Fibroblast of lung (primary cell): ENCODE measurements at regions not wholly inside any gene's neighbourhood (a gene's known extent, or its start where the extent isn't known, plus 50 kb on each side); places are given as distances from the start of the nearest gene placed in this dataset.

Source experiments
- DNase-seq, 2 donors: peaks; one replicate each; pipeline versions ENCODE4 v3.0.0 to v3.0.0-alpha.2; 2010; ENCODE audit warnings: low read depth in 2 of 2
- H2AFZ ChIP-seq: 2 replicates; pipeline ENCODE4 v1.5.1; 2012; ENCODE audit warnings: low read length, control low read depth, inconsistent platforms
- H3K27ac ChIP-seq: 2 replicates; pipeline ENCODE4 v1.5.1; 2011; ENCODE audit warnings: low read length, control low read depth; ENCODE audit not compliant: insufficient read depth
- H3K27me3 ChIP-seq: 2 replicates; pipeline ENCODE4 v1.5.1; 2011; ENCODE audit warnings: mild to moderate bottlenecking, low read length; ENCODE audit not compliant: control insufficient read depth, insufficient read depth
- H3K36me3 ChIP-seq: 2 replicates; pipeline ENCODE4 v1.5.1; 2011; ENCODE audit warnings: low read length; ENCODE audit not compliant: control insufficient read depth, insufficient read depth
- H3K4me1 ChIP-seq: 2 replicates; pipeline ENCODE4 v1.5.1; 2011; ENCODE audit warnings: low read length; ENCODE audit not compliant: control insufficient read depth, insufficient read depth; ENCODE audit errors: extremely low read depth
- H3K4me2 ChIP-seq: 2 replicates; pipeline ENCODE4 v1.5.1; 2011; ENCODE audit warnings: low read length, control low read depth; ENCODE audit not compliant: insufficient read depth; ENCODE audit errors: extremely low read depth
- H3K4me3 ChIP-seq, 4 experiments: fragments of 200-600 bp in 1 of 4; sonication (generic) in 1 of 4; replicated peaks in 1 of 4; 2 replicates each; pipeline ENCODE4 v1.5.1; 2011 to 2016; ENCODE audit warnings: low read length in 4 of 4, low read depth in 3 of 4, mild to moderate bottlenecking in 3 of 4, control low read depth in 2 of 4, inconsistent platforms in 1 of 4, mixed read lengths in 1 of 4; ENCODE audit not compliant: insufficient read depth in 1 of 4; ENCODE audit errors: control extremely low read depth in 1 of 4
- H3K79me2 ChIP-seq: 2 replicates; pipeline ENCODE4 v1.5.1; 2012; ENCODE audit warnings: mild to moderate bottlenecking, low read length, inconsistent platforms; ENCODE audit not compliant: control insufficient read depth, insufficient read depth
- H3K9ac ChIP-seq: 2 replicates; pipeline ENCODE4 v1.5.1; 2011; ENCODE audit warnings: mild to moderate bottlenecking, low read length, control low read depth; ENCODE audit not compliant: insufficient read depth
- H3K9me3 ChIP-seq: 2 replicates; pipeline ENCODE4 v1.5.1; 2012; ENCODE audit warnings: low read depth, low read length; ENCODE audit not compliant: control insufficient read depth, insufficient read depth
- H4K20me1 ChIP-seq: 2 replicates; pipeline ENCODE4 v1.5.1; 2011; ENCODE audit warnings: low read length; ENCODE audit not compliant: control insufficient read depth, insufficient read depth; ENCODE audit errors: extremely low read depth
- CTCF ChIP-seq, 2 donors: IDR thresholded peaks in 1 of 2; conservative IDR thresholded peaks in 1 of 2; 1 replicate in 1 of 2; 2 replicates in 1 of 2; pipeline ENCODE4 v1.5.1; 2011 to 2012; ENCODE audit warnings: low read length in 2 of 2, control low read depth in 1 of 2, inconsistent platforms in 1 of 2, low read depth in 1 of 2, mild to moderate bottlenecking in 1 of 2
- EZH2 ChIP-seq: IDR thresholded peaks from 2 replicates; pipeline ENCODE4 v1.5.1; 2012; ENCODE audit warnings: low read length, control low read depth, mild to moderate bottlenecking; ENCODE audit errors: missing control alignments

GRCh38 chr4:152258804-152259708 is 276.8 kb downstream of the FBXW7 start:
- Histone ChIP-seq H3K4me3 (no peak overlapping the region), H3K36me3 (no peaks in the 10 kb centered on the region), H3K9ac (no peak overlapping the region), H4K20me1 (no peaks in the 10 kb centered on the region), H3K27me3 (no peaks in the 10 kb centered on the region), H3K27ac (peak overlapping the region; percentile 44), H3K9me3 (no peaks in the 10 kb centered on the region), H3K4me2 (no peak overlapping the region), H2AFZ (peak overlapping the region; percentile 3), H3K4me1 (no peaks in the 10 kb centered on the region), H3K79me2 (no peaks in the 10 kb centered on the region)
- DNase-seq, result peak; percentile 45 to 93
- TF ChIP-seq CTCF (conservative IDR thresholded peaks at IDR 0.05 in 1 of 2, IDR thresholded peaks at IDR 0.05 in 1 of 2; ENCODE audit: low read depth in 1 of 2, low read length in 2 of 2), result no peak
- TF ChIP-seq EZH2, result no peak

GRCh38 chr4:152258391-152258790 is 277.5 kb downstream of the FBXW7 start:
- no peaks in the 10 kb centered on the region for H3K27me3 ChIP-seq
- no peaks in the 10 kb centered on the region for H3K79me2 ChIP-seq
- H3K9ac ChIP-seq, result no peak overlapping the region
- DNase-seq, result no peak
- H3K4me2 ChIP-seq, result no peak overlapping the region
- no peaks in the 10 kb centered on the region for H3K9me3 ChIP-seq
- no peak overlapping the region for H3K4me3 ChIP-seq
- no peak for TF ChIP-seq EZH2
- no peak for TF ChIP-seq CTCF (conservative IDR thresholded peaks at IDR 0.05 in 1 of 2, IDR thresholded peaks at IDR 0.05 in 1 of 2; ENCODE audit: low read depth in 1 of 2, low read length in 2 of 2)
- no peaks in the 10 kb centered on the region for H3K36me3 ChIP-seq
- H4K20me1 ChIP-seq, result no peaks in the 10 kb centered on the region
- H3K27ac ChIP-seq, result peak overlapping the region; percentile 44
- H3K4me1 ChIP-seq, result no peaks in the 10 kb centered on the region
- H2AFZ ChIP-seq, result no peak overlapping the region

DNA sequence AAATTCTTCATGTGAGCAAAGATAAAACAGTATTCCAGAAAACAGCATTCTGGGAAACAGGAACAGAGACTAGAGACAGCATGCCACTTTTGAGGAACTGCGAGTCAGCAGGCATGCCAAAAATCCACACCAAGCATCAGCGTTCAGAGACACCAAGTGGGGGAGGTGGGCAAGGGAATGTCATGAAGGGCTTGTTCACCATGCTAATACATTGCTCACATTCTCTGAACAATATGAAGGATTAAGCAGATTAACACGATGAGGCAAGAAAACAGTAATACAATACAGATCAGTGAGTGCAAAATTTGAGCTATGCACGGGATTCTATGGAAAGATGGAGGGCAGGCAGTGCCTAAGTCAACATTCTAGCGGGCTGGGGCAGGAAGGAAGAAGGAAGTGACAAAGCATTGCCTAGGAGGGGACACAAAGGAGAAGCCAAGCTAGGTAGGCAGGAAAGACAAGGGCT is 278.3 kb downstream of the FBXW7 start:
- DNase-seq, result peak in 1 of 2 donors; percentile 68
- H3K4me3 ChIP-seq, result no peak overlapping the region
- H3K79me2 ChIP-seq, result no peaks in the 10 kb centered on the region
- no peaks in the 10 kb centered on the region for H3K4me1 ChIP-seq
- no peak overlapping the region for H3K27ac ChIP-seq
- peak overlapping the region; percentile 2 for H2AFZ ChIP-seq
- no peak overlapping the region for H3K4me2 ChIP-seq
- TF ChIP-seq CTCF (conservative IDR thresholded peaks at IDR 0.05 in 1 of 2, IDR thresholded peaks at IDR 0.05 in 1 of 2; ENCODE audit: low read depth in 1 of 2, low read length in 2 of 2) (no peak), EZH2 (no peak)
- H3K27me3 ChIP-seq, result no peaks in the 10 kb centered on the region
- no peaks in the 10 kb centered on the region for H3K9me3 ChIP-seq
- no peaks in the 10 kb centered on the region for H4K20me1 ChIP-seq
- H3K36me3 ChIP-seq, result no peaks in the 10 kb centered on the region
- no peak overlapping the region for H3K9ac ChIP-seq
